Fibroblast of the aortic adventitia (primary cell): ENCODE measurements at regions not wholly inside any gene's neighbourhood (a gene's known extent, or its start where the extent isn't known, plus 50 kb on each side); places are given as distances from the start of the nearest gene placed in this dataset.

Experiments used
- DNase-seq: peaks from one replicate; pipeline ENCODE4 v3.0.0-alpha.2; 2010; ENCODE audit warnings: low read depth
- H3K4me3 ChIP-seq: 2 replicates; pipeline ENCODE4 v1.5.1; 2011; ENCODE audit warnings: low read depth, mild to moderate bottlenecking, control low read depth, low read length, moderate library complexity
- CTCF ChIP-seq: IDR thresholded peaks from 2 replicates; pipeline ENCODE4 v1.5.1; 2011; ENCODE audit warnings: mild to moderate bottlenecking, low read length, control low read depth, inconsistent platforms; ENCODE audit not compliant: insufficient read depth

- no peak overlapping the region for H3K4me3 ChIP-seq
- DNase-seq = no peak
- no peak for TF ChIP-seq CTCF
Observed at GRCh38 chr1:5779608-5780323, 212.5 kb downstream of the NPHP4 start.

- DNase-seq = no peak
- H3K4me3 ChIP-seq = no peak overlapping the region
- TF ChIP-seq CTCF = no peak
Observed at GRCh38 chr1:5776035-5776550, 216.1 kb downstream of the NPHP4 start.

GRCh38 chr1:5774019-5774418 is 218.2 kb downstream of the NPHP4 start:
- TF ChIP-seq CTCF = no peak
- no peak for DNase-seq
- H3K4me3 ChIP-seq = no peak overlapping the region

- DNase-seq = no peak
- no peak overlapping the region for H3K4me3 ChIP-seq
- TF ChIP-seq CTCF = no peak
Observed at GRCh38 chr1:5771788-5772187, 220.4 kb downstream of the NPHP4 start.

- DNase-seq = no peak
- TF ChIP-seq CTCF = no peak
- H3K4me3 ChIP-seq = no peak overlapping the region
Observed at GRCh38 chr1:5770981-5771765, 221.1 kb downstream of the NPHP4 start.

GRCh38 chr1:5769760-5770159 is 222.5 kb downstream of the NPHP4 start:
- TF ChIP-seq CTCF = no peak
- no peak for DNase-seq
- H3K4me3 ChIP-seq = no peak overlapping the region
